ENCODE measurements at regions not wholly inside any gene's neighbourhood (a gene's known extent, or its start where the extent isn't known, plus 50 kb on each side); places are given as distances from the start of the nearest gene placed in this dataset.

DNA sequence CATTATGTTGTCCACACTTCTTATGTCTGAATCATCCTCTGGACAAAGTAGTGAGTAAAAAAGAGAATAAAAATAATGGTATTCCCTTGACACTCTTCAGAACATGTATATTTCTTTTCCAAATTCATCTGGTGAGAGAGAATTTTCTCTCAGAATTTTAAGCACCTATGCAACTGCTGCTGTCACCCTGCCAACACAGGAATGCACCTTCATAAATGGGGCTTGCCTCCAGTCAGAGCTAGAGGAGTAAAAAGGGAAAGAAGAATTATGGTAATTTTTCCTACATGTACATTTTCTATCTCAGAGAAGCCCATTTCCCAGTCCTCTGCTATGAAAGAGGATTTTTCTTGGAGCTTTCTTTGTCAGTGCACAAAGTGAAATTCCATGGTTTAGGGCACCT, 92.2 kb upstream of the ALCAM start:
- TF ChIP-seq CTCF (IDR thresholded peaks at IDR 0.05) (no peak), POLR2A (IDR thresholded peaks at IDR 0.05; ENCODE audit: low read depth) (no peak)
